ENCODE measurements at regions not wholly inside any gene's neighbourhood (a gene's known extent, or its start where the extent isn't known, plus 50 kb on each side); places are given as distances from the start of the nearest gene placed in this dataset.
"Not testable (repeated sequence)": the region's sequence is repeated elsewhere in the genome, so short reads cannot be mapped to it uniquely, and the experiment has no call there.

- DNase-seq (ENCODE audit: low read depth, low spot score), result no peak
Observed at GRCh38 chr9:135173066-135173465, 85.6 kb downstream of the OLFM1 start.

GRCh38 chr9:135174248-135174647 lies 86.8 kb downstream of the OLFM1 start:
- no peak for DNase-seq (ENCODE audit: low read depth, low spot score)

- no peak for DNase-seq (ENCODE audit: low read depth, low spot score)
Observed at GRCh38 chr9:135174981-135175380, 87.5 kb downstream of the OLFM1 start.

- no peak for DNase-seq (ENCODE audit: low read depth, low spot score)
Observed at GRCh38 chr9:135176284-135176683, 88.8 kb downstream of the OLFM1 start.

- not testable (repeated sequence) for DNase-seq (ENCODE audit: low read depth, low spot score)
Observed at GRCh38 chr9:135177562-135177961, 90.1 kb downstream of the OLFM1 start.

- no peak for DNase-seq (ENCODE audit: low read depth, low spot score)
Observed at GRCh38 chr9:135178498-135178897, 91.0 kb downstream of the OLFM1 start.

- no peak for DNase-seq (ENCODE audit: low read depth, low spot score)
Observed at GRCh38 chr9:135179041-135179440, 91.6 kb downstream of the OLFM1 start.

GRCh38 chr9:135179976-135180375 lies 92.5 kb downstream of the OLFM1 start:
- no peak for DNase-seq (ENCODE audit: low read depth, low spot score)

- DNase-seq (ENCODE audit: low read depth, low spot score), result no peak
Observed at GRCh38 chr9:135180586-135180985, 93.1 kb downstream of the OLFM1 start.

- DNase-seq (ENCODE audit: low read depth, low spot score), result no peak
Observed at GRCh38 chr9:135181336-135181735, 93.9 kb downstream of the OLFM1 start.

GRCh38 chr9:135181841-135182240 lies 94.4 kb downstream of the OLFM1 start:
- not testable (repeated sequence) for DNase-seq (ENCODE audit: low read depth, low spot score)

- no peak for DNase-seq (ENCODE audit: low read depth, low spot score)
Observed at GRCh38 chr9:135183069-135183468, 95.6 kb downstream of the OLFM1 start.

GRCh38 chr9:135183528-135184180 lies 96.2 kb downstream of the OLFM1 start:
- no peak for DNase-seq (ENCODE audit: low read depth, low spot score)

GRCh38 chr9:135184181-135185053 lies 96.9 kb downstream of the OLFM1 start:
- no peak for DNase-seq (ENCODE audit: low read depth, low spot score)

- DNase-seq (ENCODE audit: low read depth, low spot score), result no peak
Observed at GRCh38 chr9:135185060-135185459, 97.6 kb downstream of the OLFM1 start.

GRCh38 chr9:135186248-135187164 lies 99.0 kb downstream of the OLFM1 start:
- no peak for DNase-seq (ENCODE audit: low read depth, low spot score)

GRCh38 chr9:135187365-135187764 lies 99.9 kb downstream of the OLFM1 start:
- no peak for DNase-seq (ENCODE audit: low read depth, low spot score)

GRCh38 chr9:135188681-135189151 lies 101.2 kb downstream of the OLFM1 start:
- no peak for DNase-seq (ENCODE audit: low read depth, low spot score)

- no peak for DNase-seq (ENCODE audit: low read depth, low spot score)
Observed at GRCh38 chr9:135189497-135189896, 102.0 kb downstream of the OLFM1 start.

- DNase-seq (ENCODE audit: low read depth, low spot score), result no peak
Observed at GRCh38 chr9:135190789-135191577, 103.5 kb downstream of the OLFM1 start.

- no peak for DNase-seq (ENCODE audit: low read depth, low spot score)
Observed at GRCh38 chr9:135192686-135193085, 105.2 kb downstream of the OLFM1 start.
